ENCODE measurements at regions not wholly inside any gene's neighbourhood (a gene's known extent, or its start where the extent isn't known, plus 50 kb on each side); places are given as distances from the start of the nearest gene placed in this dataset.

DNA sequence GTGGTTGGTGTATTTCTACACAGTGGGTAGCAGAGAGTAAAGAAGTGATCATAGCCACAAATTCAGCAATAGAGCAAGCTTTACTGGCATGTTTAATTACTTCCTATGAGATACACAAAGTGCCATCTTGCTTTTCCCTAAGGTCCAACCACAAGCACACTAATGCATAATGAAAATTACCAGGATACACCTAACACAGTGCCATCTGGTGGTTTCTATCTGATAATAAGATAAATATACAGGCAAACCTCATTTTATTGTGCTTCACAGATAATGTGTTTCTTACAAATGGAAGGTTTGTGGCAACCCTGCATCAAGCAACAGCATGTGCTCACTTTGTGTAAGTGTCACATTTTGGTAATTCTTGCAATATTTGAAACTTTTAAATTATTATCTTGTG lies 223.0 kb downstream of the NSUN3 start:
- H3K79me2 ChIP-seq (ENCODE audit: insufficient read depth, low read length), result no peaks in the 10 kb centered on the region
- H2AFZ ChIP-seq (ENCODE audit: low read depth, low read length), result no peak overlapping the region
- H3K9me3 ChIP-seq (ENCODE audit: insufficient read depth, low read length, severe bottlenecking), result no peaks in the 10 kb centered on the region
- ATAC-seq (ENCODE audit: insufficient read depth, low read depth) (no peak), DNase-seq (no peak)
- H3K36me3 ChIP-seq (ENCODE audit: insufficient read depth, low read length), result no peaks in the 10 kb centered on the region
- no peak overlapping the region for H3K9ac ChIP-seq (ENCODE audit: low read depth, low read length)
- no peak overlapping the region for H3K27ac ChIP-seq (ENCODE audit: low read length)
- no peak overlapping the region for H3K4me2 ChIP-seq (ENCODE audit: insufficient read depth, low read length)
- no peaks in the 10 kb centered on the region for H4K20me1 ChIP-seq (ENCODE audit: insufficient read depth, low read length)
- no peaks in the 10 kb centered on the region for H3K27me3 ChIP-seq (ENCODE audit: insufficient read depth, low read length, poor library complexity)
- no peaks in the 10 kb centered on the region for H3K4me1 ChIP-seq (ENCODE audit: insufficient read depth, low read length)
- TF ChIP-seq, protein P1, sequence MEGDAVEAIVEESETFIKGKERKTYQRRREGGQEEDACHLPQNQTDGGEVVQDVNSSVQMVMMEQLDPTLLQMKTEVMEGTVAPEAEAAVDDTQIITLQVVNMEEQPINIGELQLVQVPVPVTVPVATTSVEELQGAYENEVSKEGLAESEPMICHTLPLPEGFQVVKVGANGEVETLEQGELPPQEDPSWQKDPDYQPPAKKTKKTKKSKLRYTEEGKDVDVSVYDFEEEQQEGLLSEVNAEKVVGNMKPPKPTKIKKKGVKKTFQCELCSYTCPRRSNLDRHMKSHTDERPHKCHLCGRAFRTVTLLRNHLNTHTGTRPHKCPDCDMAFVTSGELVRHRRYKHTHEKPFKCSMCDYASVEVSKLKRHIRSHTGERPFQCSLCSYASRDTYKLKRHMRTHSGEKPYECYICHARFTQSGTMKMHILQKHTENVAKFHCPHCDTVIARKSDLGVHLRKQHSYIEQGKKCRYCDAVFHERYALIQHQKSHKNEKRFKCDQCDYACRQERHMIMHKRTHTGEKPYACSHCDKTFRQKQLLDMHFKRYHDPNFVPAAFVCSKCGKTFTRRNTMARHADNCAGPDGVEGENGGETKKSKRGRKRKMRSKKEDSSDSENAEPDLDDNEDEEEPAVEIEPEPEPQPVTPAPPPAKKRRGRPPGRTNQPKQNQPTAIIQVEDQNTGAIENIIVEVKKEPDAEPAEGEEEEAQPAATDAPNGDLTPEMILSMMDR (IDR thresholded peaks at IDR 0.05; ENCODE audit: borderline replicate concordance, extremely low read depth, low read length, poor library complexity, severe bottlenecking), result no peak
- no peak for TF ChIP-seq EZH2 (IDR thresholded peaks at IDR 0.05; ENCODE audit: borderline replicate concordance, low read depth, low read length, severe bottlenecking)
- no peak overlapping the region for H3K4me3 ChIP-seq (ENCODE audit: low read depth in 1 of 2, low read length in 2 of 2)

GRCh38 chr3:94291686-94292085 lies 228.8 kb downstream of the NSUN3 start:
- Histone ChIP-seq H3K27ac (ENCODE audit: low read length) (no peak overlapping the region), H3K79me2 (ENCODE audit: insufficient read depth, low read length) (no peaks in the 10 kb centered on the region), H3K9me3 (ENCODE audit: insufficient read depth, low read length, severe bottlenecking) (no peaks in the 10 kb centered on the region), H2AFZ (ENCODE audit: low read depth, low read length) (no peak overlapping the region), H3K4me1 (ENCODE audit: insufficient read depth, low read length) (no peaks in the 10 kb centered on the region), H3K27me3 (ENCODE audit: insufficient read depth, low read length, poor library complexity) (no peaks in the 10 kb centered on the region), H3K9ac (ENCODE audit: low read depth, low read length) (no peak overlapping the region), H3K4me3 (ENCODE audit: low read depth in 1 of 2, low read length in 2 of 2) (no peak overlapping the region), H3K4me2 (ENCODE audit: insufficient read depth, low read length) (no peak overlapping the region), H3K36me3 (ENCODE audit: insufficient read depth, low read length) (no peaks in the 10 kb centered on the region), H4K20me1 (ENCODE audit: insufficient read depth, low read length) (no peaks in the 10 kb centered on the region)
- ATAC-seq (ENCODE audit: insufficient read depth, low read depth) (no peak), DNase-seq (no peak)
- TF ChIP-seq, protein P1 (IDR thresholded peaks at IDR 0.05; ENCODE audit: borderline replicate concordance, extremely low read depth, low read length, poor library complexity, severe bottlenecking), result no peak
- TF ChIP-seq EZH2 (IDR thresholded peaks at IDR 0.05; ENCODE audit: borderline replicate concordance, low read depth, low read length, severe bottlenecking), result no peak

DNA sequence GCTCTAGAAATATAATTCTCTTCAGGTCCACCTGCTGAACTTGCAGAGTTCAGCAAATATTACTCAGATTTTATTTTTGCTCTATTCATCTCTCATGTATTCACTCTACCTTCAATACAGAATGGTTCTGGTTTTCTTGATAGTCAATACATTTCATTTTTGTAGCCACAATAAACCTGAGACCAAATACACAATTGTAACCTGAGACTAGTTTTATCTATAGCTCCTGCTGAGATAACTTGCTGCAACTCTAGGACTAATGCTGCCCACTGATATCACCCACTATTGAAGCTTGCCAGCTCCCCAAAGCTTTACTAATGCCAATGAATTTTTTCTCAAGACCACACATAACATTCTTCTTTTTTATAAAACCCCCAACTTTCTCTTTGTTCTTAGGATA lies 229.3 kb downstream of the NSUN3 start:
- no peak overlapping the region for H3K9ac ChIP-seq (ENCODE audit: low read depth, low read length)
- no peaks in the 10 kb centered on the region for H3K9me3 ChIP-seq (ENCODE audit: insufficient read depth, low read length, severe bottlenecking)
- no peak overlapping the region for H3K4me2 ChIP-seq (ENCODE audit: insufficient read depth, low read length)
- DNase-seq (no peak), ATAC-seq (ENCODE audit: insufficient read depth, low read depth) (no peak)
- no peak overlapping the region for H2AFZ ChIP-seq (ENCODE audit: low read depth, low read length)
- H3K27me3 ChIP-seq (ENCODE audit: insufficient read depth, low read length, poor library complexity), result no peaks in the 10 kb centered on the region
- no peak overlapping the region for H3K4me3 ChIP-seq (ENCODE audit: low read depth in 1 of 2, low read length in 2 of 2)
- no peak for TF ChIP-seq EZH2 (IDR thresholded peaks at IDR 0.05; ENCODE audit: borderline replicate concordance, low read depth, low read length, severe bottlenecking)
- TF ChIP-seq, protein P1 (IDR thresholded peaks at IDR 0.05; ENCODE audit: borderline replicate concordance, extremely low read depth, low read length, poor library complexity, severe bottlenecking), result no peak
- H3K27ac ChIP-seq (ENCODE audit: low read length), result no peak overlapping the region
- no peaks in the 10 kb centered on the region for H3K4me1 ChIP-seq (ENCODE audit: insufficient read depth, low read length)
- no peaks in the 10 kb centered on the region for H3K79me2 ChIP-seq (ENCODE audit: insufficient read depth, low read length)
- H3K36me3 ChIP-seq (ENCODE audit: insufficient read depth, low read length), result no peaks in the 10 kb centered on the region
- H4K20me1 ChIP-seq (ENCODE audit: insufficient read depth, low read length), result no peaks in the 10 kb centered on the region

- no peak for TF ChIP-seq EZH2 (IDR thresholded peaks at IDR 0.05; ENCODE audit: borderline replicate concordance, low read depth, low read length, severe bottlenecking)
- TF ChIP-seq, protein P1 (IDR thresholded peaks at IDR 0.05; ENCODE audit: borderline replicate concordance, extremely low read depth, low read length, poor library complexity, severe bottlenecking), result no peak
- no peak overlapping the region for H3K4me2 ChIP-seq (ENCODE audit: insufficient read depth, low read length)
- no peaks in the 10 kb centered on the region for H3K9me3 ChIP-seq (ENCODE audit: insufficient read depth, low read length, severe bottlenecking)
- no peak overlapping the region for H3K9ac ChIP-seq (ENCODE audit: low read depth, low read length)
- no peaks in the 10 kb centered on the region for H3K36me3 ChIP-seq (ENCODE audit: insufficient read depth, low read length)
- DNase-seq (no peak), ATAC-seq (ENCODE audit: insufficient read depth, low read depth) (no peak)
- no peak overlapping the region for H3K27ac ChIP-seq (ENCODE audit: low read length)
- no peaks in the 10 kb centered on the region for H4K20me1 ChIP-seq (ENCODE audit: insufficient read depth, low read length)
- no peak overlapping the region for H2AFZ ChIP-seq (ENCODE audit: low read depth, low read length)
- no peaks in the 10 kb centered on the region for H3K79me2 ChIP-seq (ENCODE audit: insufficient read depth, low read length)
- H3K27me3 ChIP-seq (ENCODE audit: insufficient read depth, low read length, poor library complexity), result no peaks in the 10 kb centered on the region
- no peak overlapping the region for H3K4me3 ChIP-seq (ENCODE audit: low read depth in 1 of 2, low read length in 2 of 2)
- H3K4me1 ChIP-seq (ENCODE audit: insufficient read depth, low read length), result no peaks in the 10 kb centered on the region
Observed at GRCh38 chr3:94293793-94294195, 230.9 kb downstream of the NSUN3 start.

Data from DND-41 (cell line).